ENCODE measurements at regions not wholly inside any gene's neighbourhood (a gene's known extent, or its start where the extent isn't known, plus 50 kb on each side); places are given as distances from the start of the nearest gene placed in this dataset.

DNA sequence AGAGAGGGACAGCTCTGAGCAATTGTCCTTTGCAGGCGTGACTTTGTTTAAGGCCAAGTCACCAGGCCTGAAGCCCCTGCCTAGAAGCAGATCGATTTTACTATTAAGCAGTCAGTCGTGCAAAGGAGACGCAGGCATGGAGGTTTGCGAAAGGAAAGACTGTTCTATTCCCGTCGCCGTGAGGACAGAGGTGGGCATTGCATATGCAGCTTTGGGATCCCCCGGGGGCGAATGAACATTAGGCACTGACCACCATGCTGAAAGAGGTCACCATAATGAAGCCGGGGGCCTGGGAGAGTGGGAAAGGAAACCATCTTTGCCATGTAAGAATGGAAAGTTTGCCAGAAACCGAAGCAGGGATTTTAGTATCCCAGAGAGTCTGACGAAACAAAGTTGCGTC lies 231.6 kb downstream of the BCL11A start:
- H3K27ac ChIP-seq (ENCODE audit: low read depth, low read length), result no peak overlapping the region
- H3K9me2 ChIP-seq (replicated peaks; ENCODE audit: insufficient read depth, low read length), result no peaks in the 10 kb centered on the region
- no peaks in the 10 kb centered on the region for H3K27me3 ChIP-seq (ENCODE audit: low read length)

DNA sequence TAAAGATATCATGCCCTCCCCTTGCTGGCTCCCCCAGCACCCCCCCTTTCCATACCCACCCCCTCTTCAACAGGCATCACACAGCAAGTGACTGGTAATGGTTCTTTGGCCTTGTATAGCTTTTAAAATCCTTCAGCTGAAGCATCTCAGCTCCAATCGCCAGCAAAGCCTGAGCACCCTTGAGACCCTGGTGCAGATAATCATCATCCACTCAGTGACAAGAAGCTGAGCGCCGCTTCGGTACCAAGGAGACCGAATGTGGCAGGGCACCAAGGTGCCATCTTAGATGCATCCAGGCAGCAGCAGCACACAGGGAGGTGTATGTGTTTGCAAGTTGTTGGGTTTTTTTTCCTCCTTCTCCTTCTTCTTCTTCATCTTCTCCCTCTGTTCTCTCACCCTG lies 232.7 kb downstream of the BCL11A start:
- Histone ChIP-seq H3K4me2 (ENCODE audit: low read depth, low read length, poor library complexity, severe bottlenecking) (no peak overlapping the region), H3K9ac (ENCODE audit: low read length) (no peak overlapping the region), H3K27me3 (ENCODE audit: low read length) (no peaks in the 10 kb centered on the region), H3K27ac (ENCODE audit: low read depth, low read length) (no peak overlapping the region), H3K79me2 (ENCODE audit: insufficient read depth, low read length) (no peaks in the 10 kb centered on the region), H3K9me3 (ENCODE audit: insufficient read depth, low read length) (no peaks in the 10 kb centered on the region), H3K9me2 (replicated peaks; ENCODE audit: insufficient read depth, low read length) (no peaks in the 10 kb centered on the region), H3K4me3 (ENCODE audit: insufficient read depth, low read length, poor library complexity, severe bottlenecking) (no peak overlapping the region), H4K20me1 (ENCODE audit: low read depth, low read length) (no peaks in the 10 kb centered on the region), H3K36me3 (ENCODE audit: low read length) (no peaks in the 10 kb centered on the region; the same call in 1 of the 2 replicates), H3F3A (ENCODE audit: insufficient read depth) (peaks cover 32% of the 10 kb centered on the region), H2AFZ (ENCODE audit: low read depth, low read length, severe bottlenecking) (no peak overlapping the region)
- TF ChIP-seq EZH2phosphoT487 (conservative IDR thresholded peaks at IDR 0.05; ENCODE audit: low read length), result no peak
- TF ChIP-seq, protein P1, sequence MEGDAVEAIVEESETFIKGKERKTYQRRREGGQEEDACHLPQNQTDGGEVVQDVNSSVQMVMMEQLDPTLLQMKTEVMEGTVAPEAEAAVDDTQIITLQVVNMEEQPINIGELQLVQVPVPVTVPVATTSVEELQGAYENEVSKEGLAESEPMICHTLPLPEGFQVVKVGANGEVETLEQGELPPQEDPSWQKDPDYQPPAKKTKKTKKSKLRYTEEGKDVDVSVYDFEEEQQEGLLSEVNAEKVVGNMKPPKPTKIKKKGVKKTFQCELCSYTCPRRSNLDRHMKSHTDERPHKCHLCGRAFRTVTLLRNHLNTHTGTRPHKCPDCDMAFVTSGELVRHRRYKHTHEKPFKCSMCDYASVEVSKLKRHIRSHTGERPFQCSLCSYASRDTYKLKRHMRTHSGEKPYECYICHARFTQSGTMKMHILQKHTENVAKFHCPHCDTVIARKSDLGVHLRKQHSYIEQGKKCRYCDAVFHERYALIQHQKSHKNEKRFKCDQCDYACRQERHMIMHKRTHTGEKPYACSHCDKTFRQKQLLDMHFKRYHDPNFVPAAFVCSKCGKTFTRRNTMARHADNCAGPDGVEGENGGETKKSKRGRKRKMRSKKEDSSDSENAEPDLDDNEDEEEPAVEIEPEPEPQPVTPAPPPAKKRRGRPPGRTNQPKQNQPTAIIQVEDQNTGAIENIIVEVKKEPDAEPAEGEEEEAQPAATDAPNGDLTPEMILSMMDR (IDR thresholded peaks at IDR 0.05; ENCODE audit: insufficient read depth, low read length, poor library complexity, severe bottlenecking), result no peak

More for the DNA sequence above, 231.6 kb downstream of the BCL11A start:
- TF ChIP-seq, protein P1 (IDR thresholded peaks at IDR 0.05; ENCODE audit: insufficient read depth, low read length, poor library complexity, severe bottlenecking), result no peak
- no peak for TF ChIP-seq EZH2phosphoT487 (conservative IDR thresholded peaks at IDR 0.05; ENCODE audit: low read length)
- Histone ChIP-seq H3K4me3 (ENCODE audit: insufficient read depth, low read length, poor library complexity, severe bottlenecking) (no peak overlapping the region), H3K9me3 (ENCODE audit: insufficient read depth, low read length) (no peaks in the 10 kb centered on the region), H2AFZ (ENCODE audit: low read depth, low read length, severe bottlenecking) (no peak overlapping the region), H3K79me2 (ENCODE audit: insufficient read depth, low read length) (no peaks in the 10 kb centered on the region), H3K4me2 (ENCODE audit: low read depth, low read length, poor library complexity, severe bottlenecking) (no peak overlapping the region), H3K9ac (ENCODE audit: low read length) (no peak overlapping the region), H4K20me1 (ENCODE audit: low read depth, low read length) (no peaks in the 10 kb centered on the region), H3K36me3 (ENCODE audit: low read length) (peaks cover 5% of the 10 kb centered on the region), H3F3A (ENCODE audit: insufficient read depth) (peaks cover 29% of the 10 kb centered on the region)

DNA sequence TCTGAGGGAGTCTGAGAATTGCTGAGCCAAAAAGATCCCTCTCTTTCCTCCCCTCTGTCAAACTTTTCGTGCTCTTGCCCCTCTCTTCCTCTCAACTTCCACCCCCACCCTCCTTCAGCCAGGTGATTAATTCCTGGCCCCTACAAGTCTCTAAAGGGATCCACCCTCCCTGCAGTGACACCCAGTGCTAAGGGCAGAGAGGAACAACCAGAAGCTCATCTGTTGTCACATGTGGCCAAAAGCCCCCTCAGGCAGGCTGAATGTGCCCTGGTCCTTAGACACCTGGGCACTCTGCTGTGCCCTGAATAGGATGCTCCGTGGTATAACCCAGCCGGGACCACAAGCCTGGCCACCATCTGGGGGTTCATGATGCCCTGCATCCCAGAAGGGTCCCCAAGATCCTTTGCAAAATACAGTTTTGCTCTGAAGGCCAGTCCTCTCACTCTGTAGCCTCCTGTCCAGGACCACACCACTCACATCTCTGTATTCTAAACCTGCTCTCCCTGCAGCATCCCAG lies 234.4 kb downstream of the BCL11A start:
- peaks cover 41% of the 10 kb centered on the region for H3F3A ChIP-seq (ENCODE audit: insufficient read depth)
- H3K36me3 ChIP-seq (ENCODE audit: low read length), result no peaks in the 10 kb centered on the region
- TF ChIP-seq EZH2phosphoT487 (conservative IDR thresholded peaks at IDR 0.05; ENCODE audit: low read length), result no peak
- TF ChIP-seq, protein P1 (IDR thresholded peaks at IDR 0.05; ENCODE audit: insufficient read depth, low read length, poor library complexity, severe bottlenecking), result peak; percentile 4
- H3K4me2 ChIP-seq (ENCODE audit: low read depth, low read length, poor library complexity, severe bottlenecking), result peak overlapping the region; percentile 66
- H4K20me1 ChIP-seq (ENCODE audit: low read depth, low read length), result no peaks in the 10 kb centered on the region
- no peaks in the 10 kb centered on the region for H3K27me3 ChIP-seq (ENCODE audit: low read length)
- peak overlapping the region; percentile 44 for H3K9ac ChIP-seq (ENCODE audit: low read length)
- no peak overlapping the region for H3K4me3 ChIP-seq (ENCODE audit: insufficient read depth, low read length, poor library complexity, severe bottlenecking)
- peak overlapping the region; percentile 81 for H3K27ac ChIP-seq (ENCODE audit: low read depth, low read length)
- H2AFZ ChIP-seq (ENCODE audit: low read depth, low read length, severe bottlenecking), result peak overlapping the region; percentile 65
- H3K9me2 ChIP-seq (replicated peaks; ENCODE audit: insufficient read depth, low read length), result no peaks in the 10 kb centered on the region
- H3K9me3 ChIP-seq (ENCODE audit: insufficient read depth, low read length), result no peaks in the 10 kb centered on the region
- H3K79me2 ChIP-seq (ENCODE audit: insufficient read depth, low read length), result no peaks in the 10 kb centered on the region
